Activated CD8-positive, alpha-beta memory T cell treated with anti-CD3 and anti-CD28 coated beads, Interleukin-2, amount 50 U/mL, for 24 hours (primary cell): ENCODE measurements at regions not wholly inside any gene's neighbourhood (a gene's known extent, or its start where the extent isn't known, plus 50 kb on each side); places are given as distances from the start of the nearest gene placed in this dataset.

Experiments
- DNase-seq: peaks from one replicate; pipeline ENCODE4 v3.0.0-alpha.2; 2020; ENCODE audit errors: extremely low read depth

DNA sequence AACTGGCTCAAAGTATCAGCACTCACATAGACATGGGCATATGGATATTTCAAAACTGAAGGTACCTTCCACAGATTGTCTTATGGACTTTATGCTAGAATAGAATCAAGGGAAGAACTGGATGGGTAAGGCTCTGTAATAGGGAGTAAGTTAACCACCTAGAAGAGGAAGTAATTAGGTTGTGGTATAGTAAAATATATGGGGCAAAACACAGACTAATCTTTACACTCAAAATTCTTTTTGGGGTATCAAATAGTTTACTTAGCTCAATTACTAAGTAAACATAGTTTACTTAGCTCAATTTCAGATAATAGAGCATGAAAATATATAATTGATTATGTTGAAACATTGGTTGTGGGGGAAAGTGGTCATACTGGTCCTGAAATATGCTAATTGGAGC lies 94.2 kb upstream of the ATXN1 start:
- DNase-seq: no peak

DNA sequence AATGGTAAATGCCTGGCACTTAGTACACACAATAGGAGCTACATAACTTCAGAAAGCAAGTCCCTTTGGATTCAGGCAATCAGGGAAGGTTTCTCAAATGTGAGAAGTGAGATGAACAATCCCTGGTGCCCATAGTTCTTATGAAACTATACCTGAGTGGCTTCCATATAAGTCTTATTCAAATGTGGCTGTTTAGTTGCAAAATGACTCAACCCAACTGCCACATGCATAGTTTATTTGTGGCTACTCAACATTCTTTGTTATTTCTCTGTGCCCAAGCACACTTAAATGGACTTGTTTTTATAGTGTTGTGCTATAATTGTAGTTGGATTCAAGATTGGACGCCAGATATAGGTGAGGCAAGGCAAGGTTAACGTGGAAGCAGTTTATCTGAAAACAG lies 93.7 kb upstream of the ATXN1 start:
- DNase-seq: no peak

DNA sequence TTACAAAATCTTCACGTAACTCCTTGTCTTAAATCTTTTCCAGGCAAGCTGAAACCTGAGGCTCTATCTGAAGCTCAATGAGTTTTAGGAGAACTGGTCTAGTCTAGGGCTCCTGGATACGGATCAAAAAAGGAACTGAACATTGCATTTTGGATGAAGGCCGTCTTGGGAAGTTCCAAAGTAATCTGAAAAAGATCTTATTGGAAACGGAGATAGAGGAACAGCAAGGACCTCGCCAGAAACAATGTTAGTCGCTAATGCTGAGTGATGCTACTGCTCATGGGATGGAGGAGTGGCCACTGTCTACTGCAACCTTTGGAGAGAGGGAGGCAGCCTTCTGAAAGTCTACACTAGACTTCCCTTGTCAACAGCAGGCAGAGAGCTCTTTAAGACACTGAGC lies 91.4 kb upstream of the ATXN1 start:
- no peak for DNase-seq

DNA sequence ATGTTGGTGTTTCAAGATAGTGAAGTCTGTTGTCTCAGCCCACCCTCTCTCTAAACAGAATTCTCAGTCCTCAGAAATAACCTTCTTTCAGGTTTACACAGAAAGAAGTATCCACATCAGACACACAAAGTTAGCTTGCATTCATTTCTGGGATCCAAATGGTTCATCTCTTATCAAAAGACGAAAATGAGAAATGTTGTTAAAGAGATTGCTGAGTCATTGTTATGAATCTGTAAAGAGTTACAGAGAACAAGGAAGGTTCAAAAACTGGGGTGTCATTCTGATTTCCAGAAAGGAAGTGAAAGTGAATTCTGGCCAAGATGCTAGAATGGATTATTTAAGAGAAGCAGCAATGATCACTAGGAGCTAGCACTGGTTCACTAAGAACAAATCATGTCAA lies 90.5 kb upstream of the ATXN1 start:
- DNase-seq: no peak

DNA sequence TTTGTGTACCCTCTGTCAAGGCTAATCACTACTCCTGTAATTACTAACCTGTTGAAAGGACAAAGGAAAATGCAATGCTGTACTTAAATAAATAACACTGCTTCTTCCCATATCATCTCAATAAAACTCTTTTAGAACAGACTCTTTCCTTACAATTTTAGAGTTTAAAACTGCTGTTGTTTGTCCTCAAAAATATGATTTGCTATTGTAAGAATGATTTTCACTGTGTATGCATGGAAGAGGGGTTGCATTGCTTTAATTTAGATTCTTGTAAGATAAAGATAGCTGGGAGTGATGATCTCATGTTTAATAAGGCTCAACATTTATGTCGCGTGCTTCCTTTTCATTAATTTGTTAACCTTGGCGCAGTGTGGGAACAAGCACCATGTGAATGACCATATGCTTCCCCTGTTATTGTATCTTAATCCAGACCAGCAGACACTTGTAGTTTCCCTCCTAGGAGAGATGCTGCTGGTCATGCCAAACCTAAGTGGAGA lies 89.8 kb upstream of the ATXN1 start:
- no peak for DNase-seq

DNA sequence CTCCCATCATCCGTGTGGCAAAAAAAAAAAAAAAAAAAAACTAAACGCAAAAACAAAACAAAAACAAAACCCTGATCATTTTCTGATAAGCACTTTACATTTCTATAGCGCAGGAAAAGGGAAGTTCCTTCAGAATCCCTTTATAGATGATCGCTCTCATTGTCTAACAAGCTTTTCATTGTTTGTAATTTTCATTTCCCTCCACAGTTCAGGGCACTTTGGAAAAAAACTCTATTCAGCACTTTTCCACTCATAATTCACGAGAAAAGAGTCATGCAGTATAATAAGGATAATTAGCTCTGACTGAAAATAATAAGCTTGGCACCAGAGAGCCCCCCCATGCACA lies 89.4 kb upstream of the ATXN1 start:
- no peak for DNase-seq

DNA sequence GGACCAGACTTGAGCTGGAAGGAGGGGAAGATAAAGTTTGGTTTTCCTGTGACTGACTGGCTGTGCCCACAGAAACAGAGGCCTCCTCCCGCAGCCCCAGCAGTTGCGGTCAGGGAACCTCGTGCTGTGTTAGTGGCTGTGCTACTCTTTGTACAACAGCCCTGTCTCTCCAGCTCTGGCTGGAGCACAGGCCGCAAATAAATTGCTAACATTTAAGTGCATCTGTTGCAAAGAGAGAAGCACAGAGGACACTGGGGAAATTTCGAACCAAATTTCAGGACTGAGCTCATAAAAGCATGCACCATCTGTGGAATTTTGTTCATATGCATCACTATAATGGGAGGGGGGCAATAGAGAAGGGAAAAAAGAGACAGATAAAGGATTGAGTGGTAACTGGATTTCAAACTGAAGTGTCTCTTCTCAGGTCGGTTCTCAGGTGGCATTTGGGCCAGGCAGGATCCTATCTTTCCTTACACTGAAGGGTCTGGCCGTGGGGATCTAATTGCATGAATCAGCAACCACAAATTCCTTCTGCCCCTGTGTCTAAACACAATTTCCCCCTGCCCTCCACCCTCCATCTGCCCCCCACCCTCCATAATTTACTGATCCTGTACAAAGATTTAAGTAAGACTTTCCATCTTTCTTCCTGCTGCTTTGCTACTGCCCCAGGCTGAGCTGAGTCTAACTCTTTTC lies 88.9 kb upstream of the ATXN1 start:
- no peak for DNase-seq

DNA sequence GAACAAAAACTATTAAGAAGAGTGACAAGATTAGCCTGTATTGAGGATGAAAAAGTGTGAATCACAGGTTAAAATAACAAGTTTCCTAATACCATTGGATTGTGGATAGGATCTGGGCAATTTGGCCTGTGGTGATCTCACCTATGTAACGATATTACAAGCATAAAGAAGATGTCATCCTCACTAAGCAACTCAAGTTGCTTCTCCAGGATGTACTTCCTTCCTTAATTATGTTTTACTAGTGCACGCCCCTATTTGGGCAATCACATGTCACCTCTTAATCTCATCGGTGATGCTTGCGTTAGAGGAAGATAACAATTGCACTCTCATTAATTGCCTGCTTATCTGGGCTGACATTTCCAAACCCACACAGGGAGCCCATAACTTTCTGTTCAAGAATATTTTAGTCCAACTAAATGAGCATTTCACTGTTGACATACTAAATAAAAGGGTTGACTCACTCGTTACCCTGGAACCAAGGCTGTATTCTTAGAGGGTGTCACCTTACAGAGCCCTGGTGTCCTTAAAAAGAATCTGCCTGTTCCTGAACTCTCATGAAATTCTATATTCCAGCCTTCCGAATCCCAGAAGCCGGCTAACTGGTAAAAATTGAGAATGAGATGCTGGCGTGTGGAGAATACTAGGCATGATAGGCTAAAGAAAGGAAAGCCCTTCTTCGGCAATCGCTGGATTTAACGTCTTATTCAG lies 88.2 kb upstream of the ATXN1 start:
- no peak for DNase-seq

DNA sequence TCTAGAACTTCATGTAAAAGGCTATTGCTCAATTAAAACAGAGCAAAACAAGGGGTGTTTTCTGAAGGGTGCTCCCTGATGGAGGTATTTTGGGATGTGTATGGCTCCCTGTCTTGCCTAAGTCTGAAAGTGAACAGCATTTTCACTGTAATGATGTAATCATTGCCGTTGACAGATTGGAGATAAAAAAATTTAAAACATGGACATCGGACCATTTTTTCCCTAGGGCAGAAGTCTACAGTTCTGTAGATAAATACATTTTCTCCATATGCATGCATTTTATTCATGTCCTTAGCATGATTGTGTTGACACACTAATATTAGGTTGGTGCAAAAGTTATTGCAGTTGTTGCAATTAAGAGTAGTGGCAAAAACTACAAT lies 85.1 kb upstream of the ATXN1 start:
- DNase-seq: no peak

DNA sequence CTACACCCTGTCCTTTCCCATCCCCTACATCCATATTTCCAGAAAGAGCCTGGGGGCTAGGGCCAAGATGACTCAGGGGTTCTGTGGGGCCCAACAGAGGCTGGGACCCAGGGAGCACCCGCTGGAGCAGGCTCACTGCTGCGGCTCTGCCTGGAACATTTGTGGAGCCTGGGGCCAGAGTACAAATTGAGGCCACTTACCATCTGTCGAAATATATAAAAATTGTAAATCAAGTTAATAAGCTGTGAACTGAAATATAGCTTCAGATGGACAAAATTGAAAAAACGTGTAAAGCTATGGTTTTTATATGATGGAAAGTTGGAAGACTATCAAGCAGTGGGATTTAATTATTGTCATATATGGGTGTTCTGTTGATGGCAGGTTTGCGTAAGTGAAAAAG lies 82.9 kb upstream of the ATXN1 start:
- DNase-seq: no peak

DNA sequence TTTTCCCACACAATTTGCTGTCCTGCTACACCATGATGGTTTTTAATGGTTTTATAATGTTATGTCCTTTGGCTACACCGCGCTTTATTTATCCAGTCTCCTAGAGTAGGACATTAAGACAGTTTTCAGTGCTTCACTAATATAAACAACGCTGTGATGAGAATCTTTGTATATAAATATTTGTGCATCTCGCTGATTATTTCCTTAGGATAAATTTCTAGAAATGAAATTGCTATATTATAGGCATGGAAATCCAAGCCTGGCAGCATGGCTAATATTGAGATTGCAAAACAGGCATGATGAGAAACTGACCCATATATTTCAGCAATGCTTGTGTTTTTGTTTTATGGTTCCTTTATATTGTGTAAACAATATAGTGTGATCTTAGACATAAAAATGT lies 81.4 kb upstream of the ATXN1 start:
- no peak for DNase-seq

DNA sequence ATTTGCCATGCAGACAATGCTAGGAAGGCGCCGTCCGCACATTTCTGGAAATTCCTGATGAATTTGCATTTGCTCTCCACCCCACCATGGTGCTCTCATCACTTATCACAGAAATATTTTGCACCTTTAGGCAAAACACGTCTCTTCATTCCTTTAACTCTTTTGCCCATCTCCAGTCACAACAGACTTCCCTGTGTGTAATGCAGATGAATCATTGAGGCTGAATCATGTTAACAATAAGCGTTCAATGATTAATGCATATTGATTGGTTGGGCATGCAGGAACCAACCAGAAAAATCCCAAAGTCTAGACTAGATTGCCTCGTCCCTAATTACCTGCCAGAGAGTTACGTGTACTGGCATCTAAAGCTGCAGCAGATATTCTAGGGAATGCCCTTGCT lies 80.0 kb upstream of the ATXN1 start:
- no peak for DNase-seq

DNA sequence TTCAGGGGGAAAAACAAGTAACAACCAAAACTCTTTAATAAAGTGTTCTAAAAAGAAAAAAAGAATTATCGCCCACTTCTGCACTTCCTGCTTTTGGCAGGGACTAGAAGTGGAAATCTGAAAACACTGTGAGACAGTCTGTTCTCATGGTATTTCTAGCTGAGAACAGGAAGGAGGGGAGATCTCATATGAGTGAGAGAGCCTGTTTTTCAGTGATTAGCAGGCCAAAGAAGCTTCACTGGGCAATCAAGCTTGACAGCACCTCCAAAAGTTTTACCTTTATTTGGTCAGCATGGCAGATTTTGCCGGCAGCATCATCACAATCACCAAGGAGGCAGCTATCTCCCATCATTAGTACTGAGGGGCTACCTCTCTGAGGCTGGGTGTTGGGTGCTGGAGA lies 79.5 kb upstream of the ATXN1 start:
- DNase-seq: no peak

DNA sequence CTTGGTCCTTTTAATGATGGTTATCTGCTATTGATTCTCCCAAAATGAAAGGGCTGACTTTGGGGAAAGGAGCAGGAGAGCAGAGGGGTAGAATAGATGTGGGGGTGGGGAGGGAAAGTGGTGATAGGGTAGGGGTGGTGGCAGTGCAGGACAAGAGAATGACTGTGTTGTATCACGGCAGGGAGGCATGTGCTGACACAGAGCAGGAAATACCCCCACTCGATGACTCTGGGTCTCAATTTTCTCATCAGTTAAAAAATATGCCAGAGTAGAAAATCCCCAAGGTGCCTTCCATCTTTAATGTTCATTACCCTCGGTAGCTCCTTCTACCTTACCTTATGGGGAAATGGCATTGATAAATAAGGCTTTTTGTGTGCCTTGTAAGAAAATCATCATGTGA lies 79.0 kb upstream of the ATXN1 start:
- DNase-seq: no peak

DNA sequence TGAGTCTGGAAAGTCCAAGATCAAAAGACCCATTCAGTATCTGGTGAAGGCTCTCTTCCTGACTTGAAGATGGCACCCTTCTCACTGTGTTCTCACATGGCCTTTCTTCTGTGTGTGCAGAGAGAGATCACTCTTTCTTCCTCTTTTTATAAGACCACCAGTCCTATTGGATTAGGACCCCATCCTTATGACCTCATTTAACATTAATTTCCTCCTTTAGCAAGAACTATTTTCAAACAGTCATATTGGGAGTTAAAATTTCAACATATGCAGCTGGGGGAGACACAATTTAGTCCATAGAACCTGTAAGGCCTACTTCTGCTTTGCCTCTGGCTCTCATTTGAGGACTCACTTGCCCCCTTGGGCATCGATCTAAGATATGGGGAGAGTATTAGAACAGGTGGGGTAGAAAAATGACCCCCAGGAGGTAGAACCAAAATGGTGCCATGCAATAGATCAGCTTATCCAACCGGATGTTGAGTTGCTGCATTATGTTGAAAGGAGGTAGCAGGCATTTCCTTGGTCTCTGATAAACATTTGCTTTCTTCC lies 78.4 kb upstream of the ATXN1 start:
- DNase-seq: no peak

DNA sequence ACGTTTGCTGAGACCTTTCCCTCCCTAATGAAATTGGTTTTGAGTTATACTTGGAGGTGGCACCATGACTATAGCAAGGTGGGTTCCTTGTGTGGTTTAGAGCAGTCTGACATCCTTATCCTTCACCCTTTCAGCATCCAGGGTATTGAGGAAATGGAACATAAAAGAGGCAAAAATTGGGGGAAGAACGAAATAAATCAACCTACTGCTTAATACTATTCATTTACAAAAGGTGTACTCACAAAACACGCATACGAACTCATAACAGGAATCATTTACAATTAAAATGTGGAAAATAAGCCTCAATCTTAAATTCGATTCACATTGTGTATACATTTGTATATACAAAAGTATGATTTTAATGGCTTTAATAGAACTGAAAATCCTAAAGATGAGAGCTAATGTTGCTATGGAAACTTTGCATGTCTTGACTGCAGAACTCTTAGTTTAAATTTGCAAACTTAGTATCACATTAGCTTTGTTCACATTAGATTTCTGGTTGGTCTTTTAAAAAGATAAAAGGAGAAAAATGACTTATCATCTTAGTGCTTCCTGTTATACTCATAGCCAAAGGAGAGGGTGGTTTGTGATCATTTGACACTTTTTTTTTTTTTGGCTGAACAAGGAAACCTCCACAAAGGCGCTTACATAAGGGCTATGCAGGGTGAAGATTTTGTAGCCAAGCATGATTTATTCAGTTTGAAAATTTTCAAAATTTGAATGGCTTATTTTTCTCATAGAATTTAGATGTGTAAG lies 76.1 kb upstream of the ATXN1 start:
- no peak for DNase-seq

DNA sequence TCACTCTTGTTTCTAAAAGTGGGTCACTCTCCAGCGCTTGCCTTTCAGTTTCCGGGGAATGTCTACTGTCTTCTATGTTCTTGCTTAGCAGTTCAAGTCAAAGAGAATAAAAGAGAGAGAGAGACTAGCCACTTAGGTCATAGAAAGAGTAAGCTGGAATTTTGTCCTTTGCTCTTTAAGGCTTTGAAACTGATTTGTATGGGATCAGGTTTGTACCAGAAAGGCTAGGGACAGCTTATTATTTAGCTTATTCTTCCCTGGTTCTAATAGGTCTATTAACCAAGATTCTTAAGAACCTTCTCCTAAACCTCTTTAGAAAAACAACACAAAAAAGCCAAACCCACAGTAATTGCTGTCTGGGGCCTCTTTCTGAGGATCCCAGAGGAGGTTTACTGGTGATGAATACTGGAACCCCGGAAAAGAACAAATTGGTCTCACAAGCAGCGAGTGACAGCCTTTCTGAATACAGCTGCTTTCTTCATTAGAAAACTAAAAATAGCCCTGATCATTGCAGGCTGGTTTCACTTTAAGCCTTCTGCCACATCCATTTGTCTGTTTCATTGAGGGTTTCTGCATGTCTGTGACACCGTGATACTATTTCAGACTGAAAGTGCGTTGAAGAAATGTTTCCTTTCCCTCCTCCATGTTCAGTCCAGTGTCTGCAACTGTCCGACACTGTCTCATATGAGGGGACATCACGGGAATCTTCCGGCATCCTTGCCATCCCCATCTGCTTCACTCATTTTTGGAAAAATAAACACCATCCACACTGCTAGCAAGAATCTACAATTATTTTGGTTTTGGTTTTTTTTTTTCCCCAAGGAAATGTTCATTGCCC lies 75.1 kb upstream of the ATXN1 start:
- no peak for DNase-seq

DNA sequence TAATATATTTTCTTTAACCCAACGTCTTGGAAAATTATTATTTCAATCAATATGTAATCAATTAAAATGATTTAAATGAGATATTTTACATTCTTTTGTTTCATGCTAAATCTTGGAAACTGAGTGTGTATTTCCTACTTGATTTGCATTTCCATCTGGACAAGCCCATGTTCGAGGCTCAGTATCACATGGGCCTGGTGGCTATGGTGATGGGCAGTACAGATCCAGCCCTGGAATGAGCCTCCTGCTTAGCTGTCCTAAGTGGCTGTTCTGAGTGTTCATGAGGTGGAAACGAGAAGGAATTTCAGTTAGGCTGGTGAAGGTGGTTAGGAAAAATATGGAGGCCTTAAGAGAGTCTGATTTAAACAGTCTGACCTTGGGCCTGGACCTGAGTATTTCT lies 73.0 kb upstream of the ATXN1 start:
- DNase-seq: no peak

DNA sequence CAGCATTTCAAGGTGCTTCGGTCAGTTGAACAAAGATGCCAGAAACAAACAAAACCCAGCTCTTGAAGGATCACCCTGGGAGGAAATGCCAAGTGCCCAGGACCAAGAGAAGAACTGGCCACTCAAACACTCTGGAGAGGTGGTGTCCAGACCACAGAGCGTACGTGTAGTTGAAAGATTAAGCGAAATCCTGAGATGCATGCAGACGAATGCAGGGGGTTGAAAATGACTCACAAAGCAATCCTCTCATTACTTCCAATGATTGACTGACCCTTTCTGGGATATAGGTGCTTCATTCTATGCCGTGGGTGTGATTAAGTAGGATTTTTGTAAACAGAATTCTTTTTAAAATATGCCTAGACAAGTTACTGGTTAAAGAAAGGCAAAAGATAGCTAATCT lies 71.5 kb upstream of the ATXN1 start:
- DNase-seq: no peak

DNA sequence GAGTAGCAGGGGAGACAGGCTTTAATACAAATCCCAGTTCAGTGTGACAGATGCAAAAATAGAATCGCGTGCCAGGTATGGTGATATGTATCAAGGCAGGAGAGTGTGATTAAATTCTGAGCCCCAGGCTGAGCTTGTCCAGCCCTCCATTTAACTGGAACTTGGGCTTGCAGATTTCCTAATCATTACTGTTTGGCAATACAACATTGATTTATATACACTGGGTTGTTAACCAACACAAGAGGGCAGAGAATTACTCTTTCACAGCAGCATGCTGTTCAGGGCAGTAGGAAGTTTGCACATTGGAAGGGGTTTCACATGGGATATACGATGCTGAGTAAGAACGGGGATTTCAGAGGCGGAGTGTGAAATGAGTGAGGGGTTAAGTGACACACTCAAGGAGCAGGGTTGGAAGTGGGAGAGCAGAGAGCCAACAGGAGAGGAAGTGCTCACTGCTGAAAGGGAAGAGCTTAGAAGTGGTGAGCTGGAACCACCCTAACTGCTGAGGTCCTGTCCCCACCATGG lies 70.8 kb upstream of the ATXN1 start:
- no peak for DNase-seq

DNA sequence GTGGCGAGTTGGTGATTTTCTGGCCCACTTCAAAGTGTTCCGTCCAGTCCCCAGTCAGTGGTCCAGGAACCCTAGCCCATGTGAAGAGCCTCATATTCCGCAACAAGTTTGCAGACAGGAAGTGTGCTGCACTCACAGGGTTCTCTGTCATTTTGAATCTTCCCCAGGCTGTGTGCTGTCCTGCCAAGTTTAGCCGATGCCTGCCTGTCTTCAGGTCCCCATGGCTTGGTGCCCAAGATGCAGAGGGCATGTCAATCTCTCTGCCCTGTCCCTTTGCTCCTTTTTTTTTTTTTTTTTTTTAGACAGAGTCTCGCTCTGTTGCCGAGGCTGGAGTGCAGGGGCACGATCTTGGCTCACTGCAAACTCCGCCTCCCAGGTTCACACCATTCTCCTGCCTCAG lies 69.9 kb upstream of the ATXN1 start:
- DNase-seq: no peak

DNA sequence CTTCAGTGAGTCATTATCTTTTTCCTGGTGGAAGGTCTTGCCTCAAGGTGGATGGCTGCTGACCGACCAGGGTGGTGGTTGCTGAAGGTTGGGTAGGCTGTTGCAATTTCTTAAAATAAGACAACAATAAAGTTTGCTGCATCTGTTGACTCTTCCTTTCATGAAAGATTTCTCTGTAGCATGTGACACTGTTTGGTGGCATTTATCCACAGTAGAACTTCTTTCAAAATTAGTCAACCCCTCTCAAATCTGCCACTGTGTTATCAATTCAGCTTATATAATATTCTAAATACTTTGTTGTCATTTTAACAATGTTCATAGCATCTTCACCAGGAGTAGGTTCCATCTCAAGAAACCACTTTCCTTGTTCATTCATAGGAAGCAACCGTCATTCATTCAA lies 66.8 kb upstream of the ATXN1 start:
- DNase-seq: no peak
